GM23338 (cell line): ENCODE measurements at regions not wholly inside any gene's neighbourhood (a gene's known extent, or its start where the extent isn't known, plus 50 kb on each side); places are given as distances from the start of the nearest gene placed in this dataset.

Source experiments
- ATAC-seq: fragments of 200-7000 bp; cut with Tn5 transposase; 3 replicates; pipeline ENCODE4 v1.9.1; 2020
- DNase-seq: peaks from one replicate; pipeline ENCODE4 v3.0.0-alpha.2; 2015; ENCODE audit warnings: low spot score
- H2AFZ ChIP-seq: fragments of 200-600 bp; sonication (generic); 2 replicates; pipeline ENCODE4 v1.8.0; 2016; ENCODE audit warnings: antibody characterized with exemption, mild to moderate bottlenecking, moderate library complexity
- H3F3A ChIP-seq: fragments of 200-600 bp; sonication (generic); replicated peaks from 2 replicates; pipeline ENCODE4 v1.8.0; 2017; ENCODE audit warnings: antibody characterized with exemption, mixed run types, low read depth
- H3K27ac ChIP-seq: fragments of 200-600 bp; sonication (generic); 2 replicates; pipeline ENCODE4 v1.6.1; 2016; ENCODE audit warnings: low read depth
- H3K27me3 ChIP-seq: fragments of 200-600 bp; sonication (generic); 2 replicates; pipeline ENCODE4 v1.8.0; 2016; ENCODE audit warnings: mild to moderate bottlenecking, mixed run types, moderate library complexity; ENCODE audit not compliant: insufficient read depth
- H3K36me3 ChIP-seq: fragments of 200-600 bp; sonication (generic); 2 replicates; pipeline ENCODE4 v1.8.0; 2016; ENCODE audit warnings: mild to moderate bottlenecking; ENCODE audit not compliant: insufficient read depth
- H3K4me1 ChIP-seq: fragments of 200-600 bp; sonication (generic); 2 replicates; pipeline ENCODE4 v1.8.0; 2016; ENCODE audit warnings: mild to moderate bottlenecking, moderate library complexity; ENCODE audit not compliant: insufficient read depth
- H3K4me2 ChIP-seq: fragments of 200-600 bp; sonication (generic); 2 replicates; pipeline ENCODE4 v1.7.1; 2017; ENCODE audit warnings: mixed run types
- H3K4me3 ChIP-seq: fragments of 200-600 bp; sonication (generic); 2 replicates; pipeline ENCODE4 v1.6.1; 2016; ENCODE audit warnings: mixed run types
- H3K79me2 ChIP-seq: fragments of 200-600 bp; sonication (generic); replicated peaks from 2 replicates; pipeline ENCODE4 v1.8.0; 2017; ENCODE audit warnings: mild to moderate bottlenecking; ENCODE audit not compliant: insufficient read depth
- H3K9me2 ChIP-seq: fragments of 200-600 bp; sonication (generic); 2 replicates; pipeline ENCODE4 v1.8.0; 2017; ENCODE audit not compliant: insufficient read depth
- H4K20me1 ChIP-seq: fragments of 200-600 bp; sonication (generic); replicated peaks from 2 replicates; pipeline ENCODE4 v1.8.0; 2017; ENCODE audit warnings: mild to moderate bottlenecking; ENCODE audit not compliant: insufficient read depth
- H3K27ac Mint-ChIP-seq: 2 replicates; pipeline ENCODE4 v1.8.0; 2020; ENCODE audit warnings: inconsistent platforms, mild to moderate bottlenecking, moderate library complexity, mixed read lengths
- H3K27me3 Mint-ChIP-seq: 3 replicates; pipeline ENCODE4 v1.8.0; 2022; ENCODE audit warnings: low read depth, mild to moderate bottlenecking, moderate library complexity, mixed read lengths, inconsistent platforms; ENCODE audit not compliant: insufficient read depth, poor library complexity
- H3K36me3 Mint-ChIP-seq: 3 replicates; pipeline ENCODE4 v1.8.0; 2021; ENCODE audit warnings: low read depth, mild to moderate bottlenecking, inconsistent platforms, moderate library complexity, mixed read lengths
- H3K4me1 Mint-ChIP-seq: 3 replicates; pipeline ENCODE4 v1.8.0; 2020; ENCODE audit warnings: mild to moderate bottlenecking, inconsistent platforms, mixed read lengths
- H3K4me3 Mint-ChIP-seq: 3 replicates; pipeline ENCODE4 v1.8.0; 2021; ENCODE audit warnings: moderate library complexity, mild to moderate bottlenecking, inconsistent platforms, mixed read lengths
- H3K9me3 Mint-ChIP-seq: 3 replicates; pipeline ENCODE4 v1.8.0; 2020; ENCODE audit warnings: moderate library complexity, mild to moderate bottlenecking, inconsistent platforms, mixed read lengths
- CREB1 ChIP-seq: fragments of 250-450 bp; sonication (Bioruptor Pico); IDR thresholded peaks from 2 replicates; pipeline ENCODE4 v1.5.0; 2020; ENCODE audit warnings: low read depth, mild to moderate bottlenecking, moderate library complexity
- CTCF ChIP-seq, 2 experiments: fragments of 200-600 bp in 1 of 2; sonication (generic) in 1 of 2; conservative IDR thresholded peaks; 2 replicates each; pipeline versions ENCODE4 v1.5.1 to v1.6.1; 2016 to 2017; ENCODE audit warnings: antibody characterized with exemption in 2 of 2, low read depth in 2 of 2, mild to moderate bottlenecking in 2 of 2, moderate library complexity in 1 of 2
- EZH2phosphoT487 ChIP-seq: fragments of 200-600 bp; sonication (generic); IDR thresholded peaks from one replicate; pipeline ENCODE4 v1.8.1; 2018; ENCODE audit warnings: antibody characterized with exemption; ENCODE audit not compliant: unreplicated experiment
- NANOG ChIP-seq: IDR thresholded peaks from 2 replicates; pipeline ENCODE4 v1.6.1; 2016; ENCODE audit warnings: antibody characterized with exemption, borderline replicate concordance
- ZNF462 ChIP-seq: fragments of 250-450 bp; sonication (Bioruptor Pico); IDR thresholded peaks from 2 replicates; pipeline ENCODE4 v1.5.0; 2020; ENCODE audit warnings: mild to moderate bottlenecking, moderate library complexity

- no peak for TF ChIP-seq CTCF (conservative IDR thresholded peaks at IDR 0.05; ENCODE audit: low read depth in 2 of 2)
These were observed 75.2 kb upstream of the TSPAN5 start (continued) for GRCh38 chr4:98733601-98734000.

- no peak overlapping the region for H2AFZ ChIP-seq
- no peak for DNase-seq
- no peak overlapping the region for H3K4me2 ChIP-seq
These were observed 70.5 kb upstream of the TSPAN5 start for GRCh38 chr4:98728871-98729270.

More at GRCh38 chr4:98728871-98729270, 70.5 kb upstream of the TSPAN5 start:
- Mint-ChIP-seq H3K4me1 (no peaks in the 10 kb centered on the region), H3K36me3 (peaks cover 9% of the 10 kb centered on the region), H3K27me3 (no peaks in the 10 kb centered on the region), H3K27ac (no peak overlapping the region), H3K9me3 (peaks cover 21% of the 10 kb centered on the region), H3K4me3 (no peak overlapping the region)
- Histone ChIP-seq H3K4me1 (no peaks in the 10 kb centered on the region), H3K9me2 (no peaks in the 10 kb centered on the region), H3F3A (no peaks in the 10 kb centered on the region), H3K27me3 (no peaks in the 10 kb centered on the region), H3K79me2 (no peaks in the 10 kb centered on the region), H3K4me3 (no peak overlapping the region), H3K36me3 (no peaks in the 10 kb centered on the region), H4K20me1 (no peaks in the 10 kb centered on the region), H3K27ac (no peak overlapping the region)
- TF ChIP-seq CREB1 (CRISPR knock-in tag), result no peak
- no peak for TF ChIP-seq EZH2phosphoT487
- TF ChIP-seq NANOG, result no peak
- no peak for TF ChIP-seq ZNF462 (CRISPR knock-in tag)
- ATAC-seq, result no peak
